Activated naive CD4-positive, alpha-beta T cell treated with anti-CD3 and anti-CD28 coated beads, Interleukin-2, amount 50 U/mL, for 72 hours (primary cell): ENCODE measurements at regions not wholly inside any gene's neighbourhood (a gene's known extent, or its start where the extent isn't known, plus 50 kb on each side); places are given as distances from the start of the nearest gene placed in this dataset.
"Not testable (repeated sequence)": the region's sequence is repeated elsewhere in the genome, so short reads cannot be mapped to it uniquely, and the experiment has no call there.

Source experiments
- ATAC-seq, 2 donors: fragments of 150-1000 bp; cut with Tn5 transposase; 2 replicates each; pipeline ENCODE4 v1.10.0; 2021; ENCODE audit warnings: mild to moderate bottlenecking in 2 of 2, moderate library complexity in 2 of 2
- DNase-seq, 2 donors: peaks; one replicate each; pipeline ENCODE4 v3.0.0; 2021 to 2022; ENCODE audit warnings: low spot score in 2 of 2
- H3K27ac Mint-ChIP-seq, 2 donors: one replicate each; pipeline ENCODE4 v1.8.0; 2022; ENCODE audit warnings: mild to moderate bottlenecking in 2 of 2, mixed read lengths in 2 of 2
- H3K36me3 Mint-ChIP-seq, 2 donors: one replicate each; pipeline ENCODE4 v1.8.0; 2022; ENCODE audit warnings: mixed read lengths in 2 of 2
- H3K9me3 Mint-ChIP-seq, 2 donors: one replicate each; pipeline ENCODE4 v1.8.0; 2022; ENCODE audit warnings: mixed read lengths in 2 of 2

- H3K9me3 Mint-ChIP-seq = peaks cover 3 to 20% of the 10 kb centered on the region in 2 donors
- no peak overlapping the region for H3K27ac Mint-ChIP-seq
- no peak for DNase-seq
- H3K36me3 Mint-ChIP-seq = peaks cover 0 to 4% of the 10 kb centered on the region in 2 donors
- ATAC-seq = no peak
These were observed 180.7 kb upstream of the GRM7 start for GRCh38 chr3:6680119-6680806.

DNA sequence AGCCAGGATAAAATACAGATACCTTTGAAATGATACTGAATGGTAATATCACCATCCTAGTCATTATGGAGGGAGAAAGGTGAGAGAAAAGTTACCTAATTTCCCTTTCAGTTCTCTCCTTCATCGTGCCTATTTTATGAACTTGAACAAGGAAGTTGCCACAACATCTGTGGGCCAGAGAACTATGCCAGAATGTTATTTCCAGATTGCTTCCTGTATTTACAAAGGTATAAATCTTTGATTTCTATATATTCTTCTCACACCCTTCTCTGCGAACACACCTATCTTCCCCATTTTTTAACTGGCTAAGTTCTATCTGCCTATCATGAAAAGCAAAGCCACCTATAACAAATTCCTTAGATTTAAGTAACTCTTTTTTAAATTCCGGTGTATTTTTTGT is 163.6 kb upstream of the GRM7 start:
- no peak for DNase-seq
- Mint-ChIP-seq H3K36me3 (no peaks in the 10 kb centered on the region), H3K27ac (no peak overlapping the region), H3K9me3 (peaks cover 3 to 15% of the 10 kb centered on the region in 2 donors)
- no peak for ATAC-seq

DNA sequence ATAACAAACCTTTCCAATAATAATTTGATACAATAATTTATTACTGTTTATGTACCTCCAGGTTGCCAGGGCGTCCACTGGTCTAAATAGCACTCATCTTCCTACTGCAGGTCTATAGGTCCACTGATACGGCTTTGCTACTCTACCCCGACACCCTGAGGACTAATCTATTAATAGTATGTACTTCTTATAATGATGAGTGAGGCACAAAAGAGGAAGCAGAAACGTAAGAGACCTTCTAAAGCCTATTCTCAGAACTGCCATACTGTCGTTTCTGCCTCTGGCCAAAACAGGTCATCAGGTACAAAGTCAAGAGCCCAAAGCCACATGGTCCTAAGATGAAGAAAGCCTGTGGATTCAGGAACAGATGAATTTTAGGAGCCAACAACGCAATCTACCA is 163.2 kb upstream of the GRM7 start:
- Mint-ChIP-seq H3K36me3 (no peaks in the 10 kb centered on the region), H3K27ac (no peak overlapping the region), H3K9me3 (peaks cover 3 to 19% of the 10 kb centered on the region in 2 donors)
- ATAC-seq (no peak), DNase-seq (no peak)

GRCh38 chr3:6704817-6705216 is 156.1 kb upstream of the GRM7 start:
- not testable (repeated sequence) for DNase-seq, ATAC-seq, H3K36me3 Mint-ChIP-seq, H3K27ac Mint-ChIP-seq
- H3K9me3 Mint-ChIP-seq = peaks cover 9 to 37% of the 10 kb centered on the region in 2 donors

DNA sequence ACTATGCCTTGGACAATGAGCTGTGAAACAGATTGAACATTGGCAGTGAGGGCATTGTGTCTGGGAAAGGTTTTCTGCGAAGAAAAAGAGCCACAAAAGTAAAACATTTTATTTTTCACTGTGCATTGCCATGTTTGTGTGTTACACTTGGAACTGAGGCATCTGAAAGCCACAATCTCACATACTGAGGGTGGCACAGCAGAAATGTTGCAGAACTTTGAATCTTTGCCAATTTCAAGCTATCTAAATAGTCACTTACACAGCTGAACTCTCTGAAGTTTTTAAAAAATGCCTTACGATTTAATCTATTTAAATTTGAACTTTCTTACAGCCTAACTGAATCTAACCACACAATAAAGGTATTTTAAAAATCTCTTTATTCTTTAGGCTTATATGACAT is 154.1 kb upstream of the GRM7 start:
- ATAC-seq (no peak), DNase-seq (no peak)
- no peak overlapping the region for H3K27ac Mint-ChIP-seq
- H3K36me3 Mint-ChIP-seq = no peaks in the 10 kb centered on the region
- peaks cover 9 to 30% of the 10 kb centered on the region in 2 donors for H3K9me3 Mint-ChIP-seq

DNA sequence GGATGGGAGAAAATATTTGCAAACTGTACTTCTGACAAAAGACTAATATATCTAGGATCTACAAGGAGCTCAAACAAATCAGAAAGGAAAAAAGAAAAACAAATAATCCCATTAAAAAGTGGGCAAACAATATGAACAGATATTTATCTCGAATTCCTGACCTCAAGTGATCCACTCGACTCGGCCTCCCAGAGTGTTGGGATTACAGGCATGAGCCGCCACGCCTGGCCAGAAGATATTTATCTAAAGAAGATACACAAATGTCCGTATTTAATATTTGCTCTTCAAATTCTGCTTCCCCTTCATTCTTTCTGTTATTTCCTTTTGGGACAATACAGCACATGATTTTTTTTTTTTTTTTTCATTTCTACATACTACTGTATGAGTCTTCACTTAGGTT is 151.7 kb upstream of the GRM7 start:
- H3K36me3 Mint-ChIP-seq = no peaks in the 10 kb centered on the region
- no peak overlapping the region for H3K27ac Mint-ChIP-seq
- H3K9me3 Mint-ChIP-seq = peaks cover 10 to 13% of the 10 kb centered on the region in 2 donors
- ATAC-seq = no peak
- DNase-seq = no peak

GRCh38 chr3:6714962-6715361 is 146.0 kb upstream of the GRM7 start:
- DNase-seq = no peak
- Mint-ChIP-seq H3K36me3 (no peaks in the 10 kb centered on the region), H3K27ac (no peak overlapping the region), H3K9me3 (peaks cover 4 to 6% of the 10 kb centered on the region in 2 donors)
- no peak for ATAC-seq

GRCh38 chr3:6716420-6716819 is 144.5 kb upstream of the GRM7 start:
- ATAC-seq (no peak), DNase-seq (no peak)
- H3K9me3 Mint-ChIP-seq = peaks cover 4 to 6% of the 10 kb centered on the region in 2 donors
- H3K36me3 Mint-ChIP-seq = no peaks in the 10 kb centered on the region
- no peak overlapping the region for H3K27ac Mint-ChIP-seq

DNA sequence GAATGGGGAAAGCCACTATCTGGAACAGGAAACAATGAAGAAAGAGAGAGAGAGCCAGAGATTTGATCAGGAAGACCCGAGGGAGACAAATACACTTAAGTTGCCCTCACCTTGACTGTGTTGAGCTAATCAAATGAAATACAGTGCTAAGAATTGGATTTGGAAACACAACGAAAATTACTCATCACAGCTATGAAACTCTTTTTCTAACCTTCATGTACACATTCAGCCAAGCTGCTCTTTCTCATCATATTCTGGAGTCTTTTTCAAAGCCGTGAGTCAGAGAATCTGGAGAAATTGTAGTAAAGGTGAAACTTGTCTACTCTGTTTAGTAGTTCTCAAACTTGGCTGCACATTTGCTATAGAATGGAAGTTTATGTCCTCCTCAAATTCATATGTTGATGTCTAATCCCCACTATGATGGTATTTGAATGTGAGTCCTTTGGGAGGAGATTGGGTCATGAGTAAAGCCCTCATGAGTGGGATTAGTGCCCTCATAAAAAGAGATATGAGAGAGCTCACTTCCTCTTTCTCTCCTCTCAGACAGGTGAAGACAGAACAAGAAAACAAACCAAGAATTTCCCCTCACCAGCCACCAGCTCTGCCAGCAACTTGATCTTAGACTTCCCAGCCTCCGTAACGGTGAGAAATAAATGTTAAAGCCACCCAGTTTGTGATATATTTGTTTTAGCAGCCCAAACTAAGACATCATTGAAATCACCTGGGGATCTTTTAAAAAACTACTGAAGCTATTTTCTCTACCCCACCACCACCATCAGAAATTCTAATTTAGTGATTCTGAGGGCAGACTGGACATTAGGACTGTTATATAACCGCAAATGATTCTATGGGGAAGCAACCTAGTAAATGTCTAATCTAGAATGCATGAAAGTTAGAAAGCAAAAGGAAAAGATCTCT is 143.6 kb upstream of the GRM7 start:
- Mint-ChIP-seq H3K9me3 (peaks cover 8 to 10% of the 10 kb centered on the region in 2 donors), H3K27ac (no peak overlapping the region), H3K36me3 (no peaks in the 10 kb centered on the region)
- ATAC-seq (no peak), DNase-seq (no peak)

DNA sequence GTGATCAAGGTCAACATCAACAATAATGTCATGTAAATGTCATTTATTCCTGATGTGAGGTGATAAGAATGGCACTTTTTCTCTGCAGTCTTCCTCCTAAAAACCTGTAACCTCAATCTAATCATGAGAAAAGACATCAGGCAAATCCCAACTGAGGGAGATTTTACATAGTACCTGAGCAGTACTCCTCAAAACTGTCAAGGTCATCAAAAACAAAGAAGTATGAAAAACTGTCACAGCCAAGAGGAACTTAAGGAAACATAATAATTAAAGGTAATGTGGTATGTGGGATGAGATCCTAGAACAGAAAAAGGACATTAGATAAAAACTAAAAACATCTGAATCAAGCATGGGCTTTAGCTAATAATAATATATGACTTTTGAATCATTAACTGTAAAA is 140.9 kb upstream of the GRM7 start:
- DNase-seq (no peak), ATAC-seq (no peak)
- H3K27ac Mint-ChIP-seq = no peak overlapping the region
- no peaks in the 10 kb centered on the region for H3K36me3 Mint-ChIP-seq
- H3K9me3 Mint-ChIP-seq = peaks cover 4 to 5% of the 10 kb centered on the region in 2 donors

GRCh38 chr3:6721491-6721890 is 139.4 kb upstream of the GRM7 start:
- no peak for ATAC-seq
- Mint-ChIP-seq H3K36me3 (no peaks in the 10 kb centered on the region), H3K27ac (no peak overlapping the region), H3K9me3 (peaks cover 4 to 9% of the 10 kb centered on the region in 2 donors)
- no peak for DNase-seq

GRCh38 chr3:6723205-6723604 is 137.7 kb upstream of the GRM7 start:
- ATAC-seq (no peak), DNase-seq (no peak)
- Mint-ChIP-seq H3K9me3 (peaks cover 13 to 16% of the 10 kb centered on the region in 2 donors), H3K36me3 (no peaks in the 10 kb centered on the region), H3K27ac (no peak overlapping the region)

GRCh38 chr3:6726811-6727210 is 134.1 kb upstream of the GRM7 start:
- H3K9me3 Mint-ChIP-seq = peaks cover 16 to 18% of the 10 kb centered on the region in 2 donors
- ATAC-seq (no peak), DNase-seq (no peak)
- no peaks in the 10 kb centered on the region for H3K36me3 Mint-ChIP-seq
- no peak overlapping the region for H3K27ac Mint-ChIP-seq

DNA sequence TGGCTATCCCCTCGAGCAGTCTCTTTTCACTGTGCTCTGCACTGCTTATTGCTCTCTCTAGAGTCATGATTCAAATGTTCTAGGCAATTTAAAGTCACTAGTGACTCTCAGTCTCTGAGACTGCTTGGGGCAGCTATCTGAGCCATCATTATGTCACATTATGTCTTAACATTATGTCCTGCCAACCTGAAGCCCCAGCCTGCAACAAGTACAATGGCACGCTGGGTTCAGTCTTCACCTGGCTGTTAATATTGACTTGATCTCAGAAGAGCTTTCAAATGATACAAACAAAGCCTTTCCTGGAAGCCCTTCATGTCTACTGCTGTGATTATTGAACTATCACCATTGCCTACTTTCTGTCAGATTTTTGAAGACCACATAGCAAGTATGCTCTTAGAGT is 128.1 kb upstream of the GRM7 start:
- no peak for DNase-seq
- H3K27ac Mint-ChIP-seq = no peak overlapping the region
- H3K9me3 Mint-ChIP-seq = peaks cover 7 to 17% of the 10 kb centered on the region in 2 donors
- no peaks in the 10 kb centered on the region for H3K36me3 Mint-ChIP-seq
- no peak for ATAC-seq

DNA sequence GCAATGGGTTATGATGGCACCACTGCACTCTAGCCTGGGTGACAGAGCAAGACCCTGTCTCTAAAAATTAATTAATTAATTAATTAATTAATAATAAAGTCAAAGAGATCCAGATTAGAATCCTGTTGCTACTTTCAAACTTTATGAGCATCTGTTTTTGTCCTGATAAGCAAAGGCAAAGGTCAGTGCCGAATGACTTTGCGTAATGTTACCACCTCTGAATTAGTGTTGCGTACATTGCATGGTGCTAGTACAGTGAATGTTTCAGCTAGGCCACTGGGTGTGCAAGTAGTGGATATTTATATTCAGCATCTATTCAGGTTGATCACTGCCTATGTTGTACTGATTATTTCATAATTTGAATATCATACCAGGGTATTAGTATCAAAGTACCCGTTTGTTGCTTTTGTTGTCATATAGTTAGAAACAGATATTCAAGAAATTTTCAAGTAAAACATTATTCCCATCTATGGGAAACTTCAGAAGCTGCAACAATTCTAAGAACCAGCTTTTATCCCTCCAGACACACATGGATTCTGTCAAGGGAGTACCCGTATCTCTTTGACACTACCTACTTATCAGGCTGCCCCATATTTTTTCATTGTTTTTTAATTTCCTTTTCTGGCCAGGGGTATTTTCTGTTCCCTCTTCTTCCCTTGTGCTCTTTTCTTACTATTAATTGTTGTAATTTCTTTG is 127.1 kb upstream of the GRM7 start:
- no peak overlapping the region for H3K27ac Mint-ChIP-seq

GRCh38 chr3:6734395-6734746 is 126.5 kb upstream of the GRM7 start:
- Mint-ChIP-seq H3K36me3 (no peaks in the 10 kb centered on the region), H3K27ac (no peak overlapping the region), H3K9me3 (peaks cover 7 to 18% of the 10 kb centered on the region in 2 donors)
- no peak for ATAC-seq
- no peak for DNase-seq

More for the DNA sequence above, 127.1 kb upstream of the GRM7 start:
- no peaks in the 10 kb centered on the region for H3K36me3 Mint-ChIP-seq
- H3K9me3 Mint-ChIP-seq = peaks cover 7 to 16% of the 10 kb centered on the region in 2 donors
- ATAC-seq (no peak), DNase-seq (no peak)
